Upper lobe of left lung (tissue), 4 donors: ENCODE measurements at regions not wholly inside any gene's neighbourhood (a gene's known extent, or its start where the extent isn't known, plus 50 kb on each side); places are given as distances from the start of the nearest gene placed in this dataset.

Experiments used
- CTCF ChIP-seq, 6 experiments: fragments of 450-650 bp in 4 of 6; fragments of 200-600 bp in 2 of 6; sonication (generic) in 2 of 6; IDR thresholded peaks; one replicate each; pipeline ENCODE4 v1.5.1; 2016 to 2019; ENCODE audit warnings: antibody characterized with exemption in 6 of 6
- POLR2A ChIP-seq, 4 donors: fragments of 450-650 bp; IDR thresholded peaks; one replicate each; pipeline ENCODE4 v1.5.1; 2016 to 2017; ENCODE audit warnings: antibody characterized with exemption in 4 of 4, mild to moderate bottlenecking in 2 of 4

- TF ChIP-seq CTCF (IDR thresholded peaks at IDR 0.05) (no peak), POLR2A (IDR thresholded peaks at IDR 0.05) (no peak)
These were observed 130.2 kb upstream of the COBL start for GRCh38 chr7:51446785-51447184.
